ENCODE measurements at regions not wholly inside any gene's neighbourhood (a gene's known extent, or its start where the extent isn't known, plus 50 kb on each side); places are given as distances from the start of the nearest gene placed in this dataset.

DNA sequence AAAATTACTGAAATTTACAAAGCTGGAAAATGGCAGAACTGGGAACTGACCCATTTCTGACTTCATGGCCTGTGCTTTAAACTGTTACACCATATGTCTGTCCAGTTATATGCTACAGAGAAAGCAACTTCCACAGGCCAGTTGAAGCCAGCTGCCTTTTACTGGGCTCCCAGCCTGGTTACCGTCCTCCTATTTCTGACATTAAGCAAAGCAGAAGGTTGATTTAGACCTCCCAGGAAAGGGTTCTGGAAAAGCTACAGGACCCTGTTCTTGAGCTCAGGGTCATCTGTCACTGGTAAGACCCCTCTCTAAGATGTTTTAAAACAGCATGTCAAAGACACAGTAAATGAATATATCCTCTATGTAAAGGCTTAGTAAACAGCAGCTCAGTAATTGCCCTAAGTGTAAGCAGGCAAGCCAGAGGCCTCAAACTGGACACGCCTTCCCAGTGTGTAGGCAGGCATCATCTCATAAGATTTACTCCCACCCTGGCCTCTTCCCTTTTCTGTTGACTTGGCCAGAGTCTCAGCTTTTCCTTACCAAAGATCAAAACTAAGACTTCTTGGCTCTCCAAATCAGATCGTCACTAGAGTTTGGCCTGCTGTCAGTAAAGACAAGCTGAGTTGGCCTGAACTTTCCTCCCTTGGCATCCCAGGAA is 55.4 kb upstream of the RNU6-8 start:
- TF ChIP-seq, protein P1, sequence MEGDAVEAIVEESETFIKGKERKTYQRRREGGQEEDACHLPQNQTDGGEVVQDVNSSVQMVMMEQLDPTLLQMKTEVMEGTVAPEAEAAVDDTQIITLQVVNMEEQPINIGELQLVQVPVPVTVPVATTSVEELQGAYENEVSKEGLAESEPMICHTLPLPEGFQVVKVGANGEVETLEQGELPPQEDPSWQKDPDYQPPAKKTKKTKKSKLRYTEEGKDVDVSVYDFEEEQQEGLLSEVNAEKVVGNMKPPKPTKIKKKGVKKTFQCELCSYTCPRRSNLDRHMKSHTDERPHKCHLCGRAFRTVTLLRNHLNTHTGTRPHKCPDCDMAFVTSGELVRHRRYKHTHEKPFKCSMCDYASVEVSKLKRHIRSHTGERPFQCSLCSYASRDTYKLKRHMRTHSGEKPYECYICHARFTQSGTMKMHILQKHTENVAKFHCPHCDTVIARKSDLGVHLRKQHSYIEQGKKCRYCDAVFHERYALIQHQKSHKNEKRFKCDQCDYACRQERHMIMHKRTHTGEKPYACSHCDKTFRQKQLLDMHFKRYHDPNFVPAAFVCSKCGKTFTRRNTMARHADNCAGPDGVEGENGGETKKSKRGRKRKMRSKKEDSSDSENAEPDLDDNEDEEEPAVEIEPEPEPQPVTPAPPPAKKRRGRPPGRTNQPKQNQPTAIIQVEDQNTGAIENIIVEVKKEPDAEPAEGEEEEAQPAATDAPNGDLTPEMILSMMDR (IDR thresholded peaks at IDR 0.05): no peak
- ATAC-seq: no peak
- H3K36me3 Mint-ChIP-seq: peaks cover under 1% of the 10 kb centered on the region
- H3K27ac ChIP-seq (ENCODE audit: low read length): no peak overlapping the region
- H3K27ac Mint-ChIP-seq: no peak overlapping the region
- 91% methylated on average over 3 of the region's 3 CpGs for WGBS (ENCODE audit: insufficient coverage)
- peaks cover 9 to 10% of the 10 kb centered on the region in 2 donors for H3K4me1 Mint-ChIP-seq
- intact Hi-C loops (cut with micrococcal nuclease): no loop called here
- H3K4me3 ChIP-seq (ENCODE audit: low read length): no peak overlapping the region
- no peaks in the 10 kb centered on the region for H3K9me3 Mint-ChIP-seq
- no peaks in the 10 kb centered on the region for H3K27me3 Mint-ChIP-seq (ENCODE audit: low read depth in 2 of 2)
- H3K27me3 ChIP-seq (ENCODE audit: control insufficient read depth, insufficient read depth, low read length): no peaks in the 10 kb centered on the region
- no peaks in the 10 kb centered on the region for H3K4me1 ChIP-seq (ENCODE audit: control insufficient read depth, insufficient read depth, low read length)
- DNase-seq: no peak
- H3K36me3 ChIP-seq (ENCODE audit: control insufficient read depth, insufficient read depth, low read length): no peaks in the 10 kb centered on the region
- no peak overlapping the region for H3K4me3 Mint-ChIP-seq
- H3K9me3 ChIP-seq (ENCODE audit: control insufficient read depth, insufficient read depth, low read length): peaks cover 6% of the 10 kb centered on the region

DNA sequence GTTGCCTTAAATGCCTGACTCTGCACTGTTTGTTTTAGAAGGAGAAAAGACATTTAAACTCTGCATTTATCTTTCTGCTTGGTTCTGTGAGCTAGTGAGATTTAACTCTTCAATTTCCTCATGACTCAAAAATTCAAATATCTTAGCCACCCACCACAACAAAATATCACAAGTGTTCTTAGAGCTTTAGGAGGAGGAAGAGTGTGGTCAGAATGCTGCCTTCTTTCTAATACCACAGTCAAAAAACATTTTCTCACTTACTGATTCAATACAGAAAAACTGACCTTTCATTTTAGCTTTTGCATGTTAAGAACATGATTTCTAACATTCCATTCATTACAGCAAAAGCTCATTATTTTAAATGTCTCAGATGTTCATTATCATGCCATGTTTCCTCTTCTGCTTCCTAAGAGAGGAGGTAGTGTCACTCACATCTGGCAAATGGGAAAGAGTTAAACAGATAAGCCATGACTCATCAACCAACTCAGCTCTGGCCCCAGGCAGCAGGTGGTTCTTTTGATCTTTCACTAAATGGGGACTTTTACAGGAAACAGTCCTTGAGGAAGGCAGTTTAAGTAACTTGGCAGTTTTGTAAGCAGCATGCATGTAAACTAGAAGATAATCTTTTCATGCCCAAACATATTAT is 56.4 kb upstream of the RNU6-8 start:
- no peak overlapping the region for H3K27ac ChIP-seq (ENCODE audit: low read length)
- H3K9me3 ChIP-seq (ENCODE audit: control insufficient read depth, insufficient read depth, low read length): peaks cover 8% of the 10 kb centered on the region
- Mint-ChIP-seq H3K4me3 (no peak overlapping the region), H3K27ac (peak overlapping the region; percentile 5 to 13), H3K27me3 (ENCODE audit: low read depth in 2 of 2) (peaks cover 0 to 8% of the 10 kb centered on the region in 2 donors), H3K9me3 (peaks cover 4 to 5% of the 10 kb centered on the region in 2 donors), H3K36me3 (peaks cover 9% of the 10 kb centered on the region), H3K4me1 (peaks cover 9 to 10% of the 10 kb centered on the region in 2 donors)
- H3K4me1 ChIP-seq (ENCODE audit: control insufficient read depth, insufficient read depth, low read length): no peaks in the 10 kb centered on the region
- DNase-seq (no peak), ATAC-seq (no peak)
- TF ChIP-seq, protein P1 (IDR thresholded peaks at IDR 0.05): no peak
- no peaks in the 10 kb centered on the region for H3K36me3 ChIP-seq (ENCODE audit: control insufficient read depth, insufficient read depth, low read length)
- intact Hi-C loops (cut with micrococcal nuclease): no loop called here
- no peaks in the 10 kb centered on the region for H3K27me3 ChIP-seq (ENCODE audit: control insufficient read depth, insufficient read depth, low read length)
- no peak overlapping the region for H3K4me3 ChIP-seq (ENCODE audit: low read length)

DNA sequence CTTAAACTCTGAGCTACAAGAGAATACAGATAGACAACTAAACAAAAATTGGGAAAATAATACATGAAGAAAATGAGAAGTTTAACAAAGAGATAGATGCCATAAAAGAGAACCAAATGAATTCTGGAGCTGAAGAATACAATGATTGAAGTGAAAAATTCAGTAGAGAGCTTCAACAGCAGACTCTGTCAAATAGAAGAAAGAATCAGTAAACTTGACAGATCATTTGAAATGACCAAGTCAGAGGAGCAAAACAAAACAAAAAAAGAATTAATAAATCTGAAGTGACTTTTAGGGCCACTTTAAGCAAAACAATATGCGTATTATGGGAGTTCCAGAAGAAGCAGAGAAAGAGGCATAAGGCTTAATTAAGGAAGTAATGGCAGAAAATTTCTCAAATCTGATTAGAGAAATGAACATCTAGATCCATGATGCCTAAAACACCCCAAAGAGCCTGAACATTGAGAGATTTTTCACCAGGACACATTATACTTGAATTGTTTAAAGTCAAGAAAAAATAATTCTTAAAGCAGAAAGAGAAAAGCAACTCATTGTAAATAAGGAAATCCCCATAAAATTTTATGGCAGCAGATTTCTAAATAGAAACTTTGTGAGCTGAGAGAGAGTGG is 61.0 kb upstream of the RNU6-8 start:
- Mint-ChIP-seq H3K36me3 (peaks cover 9% of the 10 kb centered on the region), H3K9me3 (peaks cover 5 to 7% of the 10 kb centered on the region in 2 donors), H3K4me1 (peaks cover 9 to 10% of the 10 kb centered on the region in 2 donors), H3K4me3 (no peak overlapping the region), H3K27me3 (ENCODE audit: low read depth in 2 of 2) (peaks cover 0 to 8% of the 10 kb centered on the region in 2 donors), H3K27ac (no peak overlapping the region)
- peaks cover 8% of the 10 kb centered on the region for H3K9me3 ChIP-seq (ENCODE audit: control insufficient read depth, insufficient read depth, low read length)
- H3K27me3 ChIP-seq (ENCODE audit: control insufficient read depth, insufficient read depth, low read length): no peaks in the 10 kb centered on the region
- ATAC-seq (no peak), DNase-seq (no peak)
- no peaks in the 10 kb centered on the region for H3K4me1 ChIP-seq (ENCODE audit: control insufficient read depth, insufficient read depth, low read length)
- intact Hi-C loops (cut with micrococcal nuclease): no loop called here
- H3K36me3 ChIP-seq (ENCODE audit: control insufficient read depth, insufficient read depth, low read length): no peaks in the 10 kb centered on the region
- no peak overlapping the region for H3K27ac ChIP-seq (ENCODE audit: low read length)
- H3K4me3 ChIP-seq (ENCODE audit: low read length): no peak overlapping the region
- 78% methylated on average over 1 of the region's 1 CpG for WGBS (ENCODE audit: insufficient coverage)
- TF ChIP-seq, protein P1 (IDR thresholded peaks at IDR 0.05): no peak

Measured in natural killer cell (primary cell).